Uterus (tissue), 3 donors: ENCODE measurements at regions not wholly inside any gene's neighbourhood (a gene's known extent, or its start where the extent isn't known, plus 50 kb on each side); places are given as distances from the start of the nearest gene placed in this dataset.

Source experiments
- DNase-seq, 2 donors: peaks; one replicate each; pipeline ENCODE4 v3.0.0-alpha.2; 2019 to 2020
- H3K27ac ChIP-seq, 2 donors: fragments of 200-600 bp; sonication (generic); 1 replicate in 1 of 2; 2 replicates in 1 of 2; pipeline ENCODE4 v1.5.1; 2016 to 2018
- H3K27me3 ChIP-seq, 2 donors: fragments of 200-600 bp; sonication (generic); one replicate each; pipeline ENCODE4 v1.5.1; 2018 to 2019; ENCODE audit warnings: control low read depth in 1 of 2
- H3K36me3 ChIP-seq, 2 donors: fragments of 200-600 bp; sonication (generic); one replicate each; pipeline ENCODE4 v1.5.1; 2019; ENCODE audit warnings: control low read depth in 1 of 2
- H3K4me1 ChIP-seq, 2 donors: fragments of 200-600 bp; sonication (generic); one replicate each; pipeline ENCODE4 v1.5.1; 2018 to 2019; ENCODE audit warnings: control low read depth in 1 of 2
- H3K4me3 ChIP-seq, 2 donors: fragments of 200-600 bp; sonication (generic); 1 replicate in 1 of 2; 2 replicates in 1 of 2; pipeline ENCODE4 v1.5.1; 2018 to 2019; ENCODE audit warnings: mild to moderate bottlenecking in 1 of 2
- H3K9me3 ChIP-seq, 2 donors: fragments of 200-600 bp; sonication (generic); one replicate each; pipeline ENCODE4 v1.5.1; 2019; ENCODE audit warnings: control low read depth in 1 of 2
- POLR2A ChIP-seq, 2 donors: fragments of 450-650 bp; IDR thresholded peaks; one replicate each; pipeline ENCODE4 v1.6.1; 2016; ENCODE audit warnings: antibody characterized with exemption in 2 of 2, mild to moderate bottlenecking in 1 of 2, moderate library complexity in 1 of 2
- intact Hi-C: fragments of 100-400 bp; cut with DNase I; formaldehyde crosslinking; loops from one replicate; pipeline ENCODE4 v1.15.1; 2023; ENCODE audit warnings: low total_unique reads
- TF ChIP-seq, protein P1 (sequence below), 4 experiments: fragments of 200-600 bp in 2 of 4; fragments of 450-650 bp in 2 of 4; sonication (generic) in 2 of 4; IDR thresholded peaks; one replicate each; pipeline ENCODE4 v1.5.1; 2016 to 2019; ENCODE audit warnings: antibody characterized with exemption in 4 of 4, mild to moderate bottlenecking in 2 of 4, moderate library complexity in 1 of 4
- donor health status: DM: yes; HTN: yes; CAD: no.

DNA sequence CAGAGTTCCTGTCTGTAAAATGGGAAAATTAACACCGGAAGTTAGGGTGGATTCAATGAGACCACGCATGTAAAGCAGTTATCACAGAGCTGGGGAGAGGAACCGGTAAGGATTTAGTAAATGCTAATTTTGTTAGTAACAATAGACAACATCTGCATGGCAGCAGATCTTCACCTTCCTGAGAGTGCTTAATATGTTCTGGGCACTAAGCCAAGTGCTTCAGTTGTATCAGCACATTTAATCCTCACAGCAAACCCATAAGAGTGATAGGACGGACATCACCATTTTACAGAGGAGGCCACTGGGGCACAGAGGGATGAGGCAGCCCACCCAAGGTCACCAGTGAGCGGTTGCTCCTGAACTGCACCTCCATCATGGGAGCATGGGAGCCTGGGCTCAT lies 189.4 kb downstream of the WNT5A start:
- Histone ChIP-seq H3K27ac (no peak overlapping the region), H3K36me3 (no peaks in the 10 kb centered on the region), H3K27me3 (no peaks in the 10 kb centered on the region), H3K4me1 (no peaks in the 10 kb centered on the region), H3K4me3 (no peak overlapping the region), H3K9me3 (no peaks in the 10 kb centered on the region)
- DNase-seq: no peak
- intact Hi-C loops: no loop called here
- no peak for TF ChIP-seq POLR2A (IDR thresholded peaks at IDR 0.05)
- TF ChIP-seq, protein P1, sequence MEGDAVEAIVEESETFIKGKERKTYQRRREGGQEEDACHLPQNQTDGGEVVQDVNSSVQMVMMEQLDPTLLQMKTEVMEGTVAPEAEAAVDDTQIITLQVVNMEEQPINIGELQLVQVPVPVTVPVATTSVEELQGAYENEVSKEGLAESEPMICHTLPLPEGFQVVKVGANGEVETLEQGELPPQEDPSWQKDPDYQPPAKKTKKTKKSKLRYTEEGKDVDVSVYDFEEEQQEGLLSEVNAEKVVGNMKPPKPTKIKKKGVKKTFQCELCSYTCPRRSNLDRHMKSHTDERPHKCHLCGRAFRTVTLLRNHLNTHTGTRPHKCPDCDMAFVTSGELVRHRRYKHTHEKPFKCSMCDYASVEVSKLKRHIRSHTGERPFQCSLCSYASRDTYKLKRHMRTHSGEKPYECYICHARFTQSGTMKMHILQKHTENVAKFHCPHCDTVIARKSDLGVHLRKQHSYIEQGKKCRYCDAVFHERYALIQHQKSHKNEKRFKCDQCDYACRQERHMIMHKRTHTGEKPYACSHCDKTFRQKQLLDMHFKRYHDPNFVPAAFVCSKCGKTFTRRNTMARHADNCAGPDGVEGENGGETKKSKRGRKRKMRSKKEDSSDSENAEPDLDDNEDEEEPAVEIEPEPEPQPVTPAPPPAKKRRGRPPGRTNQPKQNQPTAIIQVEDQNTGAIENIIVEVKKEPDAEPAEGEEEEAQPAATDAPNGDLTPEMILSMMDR (IDR thresholded peaks at IDR 0.05): no peak

DNA sequence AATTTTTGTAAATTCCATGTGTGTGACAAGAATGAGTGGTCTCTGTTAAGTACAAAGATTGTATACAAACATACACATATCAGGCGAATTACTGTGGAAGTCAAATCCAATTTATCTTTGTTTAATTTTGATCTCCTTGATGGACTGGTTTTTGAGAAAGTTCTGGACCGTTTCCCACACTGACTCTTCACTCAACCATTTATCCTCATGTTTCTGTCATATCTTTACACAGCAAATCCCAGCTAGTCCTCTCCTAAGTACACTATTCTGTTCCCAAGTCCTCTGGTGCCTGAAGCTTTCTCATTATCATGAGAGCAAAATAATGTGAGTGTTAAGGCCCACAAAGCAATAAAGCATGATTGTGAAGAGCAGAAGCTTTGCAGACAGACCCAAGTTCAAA lies 189.9 kb downstream of the WNT5A start:
- H3K27me3 ChIP-seq: no peaks in the 10 kb centered on the region
- H3K27ac ChIP-seq: no peak overlapping the region
- no peak for DNase-seq
- H3K36me3 ChIP-seq: no peaks in the 10 kb centered on the region
- no peaks in the 10 kb centered on the region for H3K4me1 ChIP-seq
- intact Hi-C loops: no loop called here
- H3K9me3 ChIP-seq: no peaks in the 10 kb centered on the region
- TF ChIP-seq, protein P1 (IDR thresholded peaks at IDR 0.05): no peak
- no peak for TF ChIP-seq POLR2A (IDR thresholded peaks at IDR 0.05)
- H3K4me3 ChIP-seq: no peak overlapping the region

DNA sequence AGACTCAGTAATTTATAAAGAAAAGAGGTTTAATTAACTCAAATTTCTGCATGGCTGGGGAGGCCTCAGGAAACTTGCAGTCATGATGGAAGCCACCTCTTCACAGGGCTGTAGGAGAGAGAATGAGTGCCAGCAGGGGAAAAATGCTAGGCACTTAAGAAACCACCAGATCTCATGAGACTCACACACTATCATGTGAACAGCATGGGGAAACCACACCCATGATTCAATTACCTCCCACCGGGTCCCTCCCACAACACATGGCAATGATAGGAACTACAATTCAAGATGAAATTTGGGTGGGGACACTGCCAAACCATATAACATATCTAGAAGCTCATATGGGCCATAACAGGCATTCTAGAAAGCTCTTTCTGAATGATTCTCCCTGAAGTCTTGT lies 190.3 kb downstream of the WNT5A start:
- H3K4me3 ChIP-seq: no peak overlapping the region
- no peaks in the 10 kb centered on the region for H3K36me3 ChIP-seq
- H3K27ac ChIP-seq: no peak overlapping the region
- TF ChIP-seq, protein P1 (IDR thresholded peaks at IDR 0.05): no peak
- TF ChIP-seq POLR2A (IDR thresholded peaks at IDR 0.05): no peak
- H3K27me3 ChIP-seq: no peaks in the 10 kb centered on the region
- DNase-seq: no peak
- intact Hi-C loops: no loop called here
- no peaks in the 10 kb centered on the region for H3K4me1 ChIP-seq
- H3K9me3 ChIP-seq: no peaks in the 10 kb centered on the region

DNA sequence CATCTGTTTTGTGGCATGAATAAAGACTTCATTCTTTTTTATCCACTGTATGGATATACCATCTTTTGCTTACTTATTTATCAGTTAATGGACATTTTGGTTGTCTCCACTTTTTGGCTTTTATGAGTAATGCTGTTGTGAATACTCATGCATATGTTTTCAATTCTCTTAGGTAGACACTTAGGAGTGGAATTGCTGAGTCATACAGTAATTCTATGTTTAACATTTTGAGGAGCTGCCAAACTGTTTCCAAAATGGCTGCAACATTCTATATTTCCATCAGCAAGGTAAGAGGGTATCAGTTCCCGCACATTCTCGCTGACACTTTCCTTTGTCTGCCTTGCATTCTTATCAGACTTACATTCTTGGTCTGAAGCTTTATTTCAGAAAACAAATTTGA lies 191.1 kb downstream of the WNT5A start:
- no peaks in the 10 kb centered on the region for H3K9me3 ChIP-seq
- no peak overlapping the region for H3K4me3 ChIP-seq
- no peak overlapping the region for H3K27ac ChIP-seq
- intact Hi-C loops: no loop called here
- TF ChIP-seq POLR2A (IDR thresholded peaks at IDR 0.05): no peak
- TF ChIP-seq, protein P1 (IDR thresholded peaks at IDR 0.05): no peak
- DNase-seq: no peak
- no peaks in the 10 kb centered on the region for H3K4me1 ChIP-seq
- no peaks in the 10 kb centered on the region for H3K27me3 ChIP-seq
- H3K36me3 ChIP-seq: no peaks in the 10 kb centered on the region

DNA sequence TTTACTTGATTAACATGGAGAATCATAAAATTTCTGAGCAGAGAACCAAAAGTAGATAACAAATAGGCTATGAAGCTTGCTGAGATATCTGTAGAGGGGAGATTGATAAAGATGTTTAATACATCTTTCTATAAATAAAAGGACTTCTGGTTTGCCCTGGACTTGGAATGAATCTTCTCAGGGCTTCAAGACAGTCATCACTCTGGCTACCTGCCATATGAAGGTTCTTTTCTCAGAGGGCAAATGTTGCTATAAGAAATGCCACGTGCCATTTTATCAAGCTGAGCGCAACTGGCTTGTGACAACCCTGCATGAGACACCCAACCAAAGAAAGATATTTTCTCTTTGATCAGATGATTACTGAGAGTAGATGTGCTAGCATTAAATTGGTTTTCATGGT lies 192.5 kb downstream of the WNT5A start:
- no peaks in the 10 kb centered on the region for H3K4me1 ChIP-seq
- H3K27me3 ChIP-seq: no peaks in the 10 kb centered on the region
- intact Hi-C loops: no loop called here
- H3K9me3 ChIP-seq: no peaks in the 10 kb centered on the region
- no peaks in the 10 kb centered on the region for H3K36me3 ChIP-seq
- DNase-seq: no peak
- no peak overlapping the region for H3K27ac ChIP-seq
- TF ChIP-seq, protein P1 (IDR thresholded peaks at IDR 0.05): no peak
- no peak for TF ChIP-seq POLR2A (IDR thresholded peaks at IDR 0.05)
- no peak overlapping the region for H3K4me3 ChIP-seq
